ENCODE measurements at regions not wholly inside any gene's neighbourhood (a gene's known extent, or its start where the extent isn't known, plus 50 kb on each side); places are given as distances from the start of the nearest gene placed in this dataset.

- no peak for TF ChIP-seq CTCF (conservative IDR thresholded peaks at IDR 0.05)
- H3K27ac ChIP-seq, result no peak overlapping the region
These were observed 103.0 kb upstream of the TSPAN2 start for GRCh38 chr1:115192200-115192767.

GRCh38 chr1:115191691-115192090 is 102.4 kb upstream of the TSPAN2 start:
- no peak for TF ChIP-seq CTCF (conservative IDR thresholded peaks at IDR 0.05)
- no peak overlapping the region for H3K27ac ChIP-seq

GRCh38 chr1:115190540-115191170 is 101.4 kb upstream of the TSPAN2 start:
- no peak for TF ChIP-seq CTCF (conservative IDR thresholded peaks at IDR 0.05)
- no peak overlapping the region for H3K27ac ChIP-seq

- TF ChIP-seq CTCF (conservative IDR thresholded peaks at IDR 0.05), result no peak
- H3K27ac ChIP-seq, result no peak overlapping the region
These were observed 100.7 kb upstream of the TSPAN2 start for GRCh38 chr1:115189814-115190539.

GRCh38 chr1:115188680-115189395 is 99.5 kb upstream of the TSPAN2 start:
- H3K27ac ChIP-seq, result no peak overlapping the region
- no peak for TF ChIP-seq CTCF (conservative IDR thresholded peaks at IDR 0.05)

- H3K27ac ChIP-seq, result no peak overlapping the region
- no peak for TF ChIP-seq CTCF (conservative IDR thresholded peaks at IDR 0.05)
These were observed 97.5 kb upstream of the TSPAN2 start for GRCh38 chr1:115186711-115187265.

- no peak for TF ChIP-seq CTCF (conservative IDR thresholded peaks at IDR 0.05)
- no peak overlapping the region for H3K27ac ChIP-seq
These were observed 96.0 kb upstream of the TSPAN2 start for GRCh38 chr1:115185336-115185735.
